HFFc6 (cell line): ENCODE measurements at regions not wholly inside any gene's neighbourhood (a gene's known extent, or its start where the extent isn't known, plus 50 kb on each side); places are given as distances from the start of the nearest gene placed in this dataset.
"Not testable (repeated sequence)": the region's sequence is repeated elsewhere in the genome, so short reads cannot be mapped to it uniquely, and the experiment has no call there.

Experiments used
- DNase-seq: peaks from one replicate; pipeline ENCODE4 v3.0.0-alpha.2; 2018
- H3K27ac Mint-ChIP-seq: 2 replicates; pipeline ENCODE4 v1.8.0; 2020; ENCODE audit warnings: mild to moderate bottlenecking, mixed read lengths
- H3K27me3 Mint-ChIP-seq: 2 replicates; pipeline ENCODE4 v1.8.0; 2021; ENCODE audit warnings: mild to moderate bottlenecking, moderate library complexity, mixed read lengths; ENCODE audit not compliant: insufficient read depth
- H3K36me3 Mint-ChIP-seq: 2 replicates; pipeline ENCODE4 v1.8.0; 2021; ENCODE audit warnings: low read depth, mixed read lengths
- H3K4me1 Mint-ChIP-seq: 2 replicates; pipeline ENCODE4 v1.8.0; 2020; ENCODE audit warnings: low read depth, mixed read lengths
- H3K4me3 Mint-ChIP-seq: 2 replicates; pipeline ENCODE4 v1.8.0; 2020; ENCODE audit warnings: mild to moderate bottlenecking, moderate library complexity, mixed read lengths
- H3K9me3 Mint-ChIP-seq: 2 replicates; pipeline ENCODE4 v1.8.0; 2020; ENCODE audit warnings: mild to moderate bottlenecking, mixed read lengths
- CTCF ChIP-seq: fragments of 200-600 bp; sonication (generic); IDR thresholded peaks from 2 replicates; pipeline ENCODE4 v1.5.0; 2021; ENCODE audit warnings: antibody characterized with exemption, mild to moderate bottlenecking

GRCh38 chr6:92989656-92990055, 429.7 kb downstream of the EPHA7 start:
- Mint-ChIP-seq H3K4me1 (no peaks in the 10 kb centered on the region), H3K9me3 (peaks cover 23% of the 10 kb centered on the region), H3K27ac (no peak overlapping the region), H3K4me3 (no peak overlapping the region), H3K36me3 (no peaks in the 10 kb centered on the region), H3K27me3 (no peaks in the 10 kb centered on the region)
- DNase-seq: no peak
- TF ChIP-seq CTCF: no peak

DNA sequence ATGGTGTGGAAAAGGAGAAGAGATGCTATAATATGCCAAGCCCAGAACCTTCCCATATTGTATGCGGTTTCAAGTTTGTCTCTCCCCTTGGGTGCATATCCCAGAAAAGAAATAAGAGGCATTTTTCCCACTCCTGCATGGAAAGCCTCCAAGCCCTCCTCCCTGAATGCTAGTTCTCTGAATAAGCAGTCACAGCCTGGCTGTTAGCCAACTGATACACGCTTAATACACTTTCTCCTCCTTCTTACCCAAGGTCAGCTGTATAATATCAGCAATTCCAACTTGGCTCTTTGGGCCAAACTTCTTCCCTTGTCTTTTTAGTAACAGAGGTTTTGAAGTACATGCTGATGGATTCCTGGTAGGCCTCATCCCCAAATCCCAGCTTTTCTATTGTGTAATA, 440.1 kb downstream of the EPHA7 start:
- Mint-ChIP-seq H3K27me3 (peaks cover 2% of the 10 kb centered on the region; the same call in 1 of the 2 replicates), H3K4me3 (no peak overlapping the region), H3K4me1 (no peaks in the 10 kb centered on the region), H3K27ac (no peak overlapping the region), H3K36me3 (no peaks in the 10 kb centered on the region), H3K9me3 (peaks cover 34% of the 10 kb centered on the region)
- DNase-seq: no peak
- TF ChIP-seq CTCF: no peak

DNA sequence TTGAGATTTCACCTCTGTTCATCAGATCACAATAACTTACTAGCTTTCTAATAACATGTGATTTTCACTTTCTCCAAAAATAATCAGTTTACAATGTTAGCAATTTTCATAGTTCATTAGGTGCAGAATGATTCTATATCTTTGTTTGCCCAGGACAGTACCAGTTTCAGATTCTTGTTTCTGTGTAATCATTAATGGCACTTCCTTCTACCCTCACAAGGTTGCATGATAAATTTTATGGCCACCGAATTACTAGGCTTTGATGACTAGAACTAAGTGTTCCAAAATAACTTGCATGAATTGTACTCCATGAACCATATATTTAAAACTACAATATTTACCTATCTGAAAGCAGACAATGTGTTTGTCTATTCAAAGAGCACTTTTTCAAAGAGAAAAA, 442.3 kb downstream of the EPHA7 start:
- Mint-ChIP-seq H3K9me3 (peaks cover 29% of the 10 kb centered on the region), H3K4me1 (no peaks in the 10 kb centered on the region), H3K36me3 (no peaks in the 10 kb centered on the region), H3K4me3 (no peak overlapping the region), H3K27ac (no peak overlapping the region), H3K27me3 (peaks cover 2% of the 10 kb centered on the region; the same call in 1 of the 2 replicates)
- TF ChIP-seq CTCF: no peak
- DNase-seq: no peak

- no peaks in the 10 kb centered on the region for H3K27me3 Mint-ChIP-seq
- peaks cover 16% of the 10 kb centered on the region for H3K9me3 Mint-ChIP-seq
- no peak overlapping the region for H3K4me3 Mint-ChIP-seq
- TF ChIP-seq CTCF: no peak
- H3K36me3 Mint-ChIP-seq: no peaks in the 10 kb centered on the region
- no peaks in the 10 kb centered on the region for H3K4me1 Mint-ChIP-seq
- DNase-seq: no peak
- H3K27ac Mint-ChIP-seq: no peak overlapping the region
Measured at GRCh38 chr6:92967362-92967761, 452.0 kb downstream of the EPHA7 start.

- no peak overlapping the region for H3K27ac Mint-ChIP-seq
- H3K36me3 Mint-ChIP-seq: no peaks in the 10 kb centered on the region
- H3K4me1 Mint-ChIP-seq: no peaks in the 10 kb centered on the region
- no peaks in the 10 kb centered on the region for H3K27me3 Mint-ChIP-seq
- no peak for TF ChIP-seq CTCF
- DNase-seq: no peak
- H3K4me3 Mint-ChIP-seq: no peak overlapping the region
- H3K9me3 Mint-ChIP-seq: peaks cover 45% of the 10 kb centered on the region
Measured at GRCh38 chr6:92962846-92963245, 456.5 kb downstream of the EPHA7 start.

GRCh38 chr6:92952111-92952510, 467.2 kb downstream of the EPHA7 start:
- DNase-seq, H3K36me3 Mint-ChIP-seq, H3K27ac Mint-ChIP-seq, H3K4me3 Mint-ChIP-seq, H3K27me3 Mint-ChIP-seq, H3K4me1 Mint-ChIP-seq: not testable (repeated sequence)
- peaks cover 55% of the 10 kb centered on the region for H3K9me3 Mint-ChIP-seq
